ENCODE measurements at regions not wholly inside any gene's neighbourhood (a gene's known extent, or its start where the extent isn't known, plus 50 kb on each side); places are given as distances from the start of the nearest gene placed in this dataset.

DNA sequence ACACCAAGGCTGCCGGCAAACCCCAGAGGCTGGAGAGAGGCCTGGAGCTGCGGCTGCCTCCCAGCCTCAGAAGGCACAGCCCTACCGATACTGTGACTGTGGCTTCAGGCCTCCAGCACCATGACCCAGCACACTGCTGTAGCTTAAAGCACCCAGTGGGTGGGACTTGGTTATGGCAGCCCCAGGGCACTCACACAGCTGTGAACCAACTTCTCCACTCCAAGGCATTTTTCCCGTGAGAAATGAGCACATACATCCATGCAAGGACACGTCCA lies 199.5 kb downstream of the NDUFA10 start:
- TF ChIP-seq POLR2A (IDR thresholded peaks at IDR 0.05), result no peak
- TF ChIP-seq, protein P1, sequence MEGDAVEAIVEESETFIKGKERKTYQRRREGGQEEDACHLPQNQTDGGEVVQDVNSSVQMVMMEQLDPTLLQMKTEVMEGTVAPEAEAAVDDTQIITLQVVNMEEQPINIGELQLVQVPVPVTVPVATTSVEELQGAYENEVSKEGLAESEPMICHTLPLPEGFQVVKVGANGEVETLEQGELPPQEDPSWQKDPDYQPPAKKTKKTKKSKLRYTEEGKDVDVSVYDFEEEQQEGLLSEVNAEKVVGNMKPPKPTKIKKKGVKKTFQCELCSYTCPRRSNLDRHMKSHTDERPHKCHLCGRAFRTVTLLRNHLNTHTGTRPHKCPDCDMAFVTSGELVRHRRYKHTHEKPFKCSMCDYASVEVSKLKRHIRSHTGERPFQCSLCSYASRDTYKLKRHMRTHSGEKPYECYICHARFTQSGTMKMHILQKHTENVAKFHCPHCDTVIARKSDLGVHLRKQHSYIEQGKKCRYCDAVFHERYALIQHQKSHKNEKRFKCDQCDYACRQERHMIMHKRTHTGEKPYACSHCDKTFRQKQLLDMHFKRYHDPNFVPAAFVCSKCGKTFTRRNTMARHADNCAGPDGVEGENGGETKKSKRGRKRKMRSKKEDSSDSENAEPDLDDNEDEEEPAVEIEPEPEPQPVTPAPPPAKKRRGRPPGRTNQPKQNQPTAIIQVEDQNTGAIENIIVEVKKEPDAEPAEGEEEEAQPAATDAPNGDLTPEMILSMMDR (IDR thresholded peaks at IDR 0.05), result no peak
